ENCODE measurements at regions not wholly inside any gene's neighbourhood (a gene's known extent, or its start where the extent isn't known, plus 50 kb on each side); places are given as distances from the start of the nearest gene placed in this dataset.
"Not testable (repeated sequence)": the region's sequence is repeated elsewhere in the genome, so short reads cannot be mapped to it uniquely, and the experiment has no call there.

GRCh38 chr2:113551637-113552318 lies 53.3 kb downstream of the FOXD4L1 start:
- H3K27ac ChIP-seq (ENCODE audit: low read length); H3K4me1 Mint-ChIP-seq; H3K27me3 ChIP-seq (replicated peaks in 1 of 2; ENCODE audit: control insufficient read depth in 2 of 2, extremely low read depth in 1 of 2, insufficient read depth in 2 of 2, low read length in 1 of 2); H3K9me3 ChIP-seq; H3K4me3 ChIP-seq (ENCODE audit: control insufficient read depth in 1 of 2, extremely low read depth in 1 of 2, low read length in 1 of 2); H3K27me3 Mint-ChIP-seq; POLR2A ChIA-PET; H3K4me1 ChIP-seq (ENCODE audit: control insufficient read depth in 1 of 2, extremely low read depth in 1 of 2, insufficient read depth in 2 of 2, low read length in 2 of 2); H3K36me3 Mint-ChIP-seq; H3K9me3 Mint-ChIP-seq; H3K36me3 ChIP-seq (ENCODE audit: control insufficient read depth in 2 of 2, extremely low read depth in 1 of 2, insufficient read depth in 1 of 2, low read length in 1 of 2): not testable (repeated sequence)
- CTCF ChIA-PET: interaction anchor here in 1 of 2 donors (0.7 kb wide), 1 partner anchor 52 kb away, joined by 3 read pairs; no protein-coding TSS in a partner anchor
- no CpG with 5 or more reads among the region's 11 CpGs for WGBS (ENCODE audit: insufficient coverage)
- Mint-ChIP-seq H3K27ac (peak overlapping the region; percentile 88), H3K4me3 (peak overlapping the region; percentile 43 to 70 (median 56))
- peak; percentile 89 to 93 (median 90) for ATAC-seq (replicated peaks in 1 of 4)
- DNase-seq: peak; percentile 36 to 88 (median 67)

GRCh38 chr2:113559820-113560219 lies 61.4 kb downstream of the FOXD4L1 start:
- H3K36me3 ChIP-seq (ENCODE audit: control insufficient read depth in 2 of 2, extremely low read depth in 1 of 2, insufficient read depth in 1 of 2, low read length in 1 of 2); H3K9me3 ChIP-seq; H3K4me1 ChIP-seq (ENCODE audit: control insufficient read depth in 1 of 2, extremely low read depth in 1 of 2, insufficient read depth in 2 of 2, low read length in 2 of 2); H3K36me3 Mint-ChIP-seq; H3K27ac Mint-ChIP-seq; POLR2A ChIA-PET; H3K4me1 Mint-ChIP-seq; H3K4me3 ChIP-seq (ENCODE audit: control insufficient read depth in 1 of 2, extremely low read depth in 1 of 2, low read length in 1 of 2); ATAC-seq (replicated peaks in 1 of 4); H3K4me3 Mint-ChIP-seq; H3K27me3 ChIP-seq (replicated peaks in 1 of 2; ENCODE audit: control insufficient read depth in 2 of 2, extremely low read depth in 1 of 2, insufficient read depth in 2 of 2, low read length in 1 of 2); DNase-seq; CTCF ChIA-PET; H3K27me3 Mint-ChIP-seq; H3K9me3 Mint-ChIP-seq; H3K27ac ChIP-seq (ENCODE audit: low read length): not testable (repeated sequence)
- WGBS (ENCODE audit: insufficient coverage): no CpG with 5 or more reads among the region's 2 CpGs

GRCh38 chr2:113562662-113563061 lies 64.2 kb downstream of the FOXD4L1 start:
- H3K27ac ChIP-seq (ENCODE audit: low read length); H3K36me3 Mint-ChIP-seq; H3K27me3 Mint-ChIP-seq; H3K27me3 ChIP-seq (replicated peaks in 1 of 2; ENCODE audit: control insufficient read depth in 2 of 2, extremely low read depth in 1 of 2, insufficient read depth in 2 of 2, low read length in 1 of 2); H3K4me3 Mint-ChIP-seq; H3K36me3 ChIP-seq (ENCODE audit: control insufficient read depth in 2 of 2, extremely low read depth in 1 of 2, insufficient read depth in 1 of 2, low read length in 1 of 2); H3K4me3 ChIP-seq (ENCODE audit: control insufficient read depth in 1 of 2, extremely low read depth in 1 of 2, low read length in 1 of 2); POLR2A ChIA-PET; H3K4me1 Mint-ChIP-seq; H3K9me3 Mint-ChIP-seq; H3K9me3 ChIP-seq; DNase-seq; H3K4me1 ChIP-seq (ENCODE audit: control insufficient read depth in 1 of 2, extremely low read depth in 1 of 2, insufficient read depth in 2 of 2, low read length in 2 of 2); ATAC-seq (replicated peaks in 1 of 4); H3K27ac Mint-ChIP-seq; CTCF ChIA-PET: not testable (repeated sequence)
- WGBS (ENCODE audit: insufficient coverage): no CpG with 5 or more reads among the region's 2 CpGs

GRCh38 chr2:113566674-113567480 lies 60.2 kb upstream of the RABL2A start:
- no CpG with 5 or more reads among the region's 12 CpGs for WGBS (ENCODE audit: insufficient coverage)
- H3K27me3 ChIP-seq (replicated peaks in 1 of 2; ENCODE audit: control insufficient read depth in 2 of 2, extremely low read depth in 1 of 2, insufficient read depth in 2 of 2, low read length in 1 of 2); H3K27ac Mint-ChIP-seq; H3K4me1 ChIP-seq (ENCODE audit: control insufficient read depth in 1 of 2, extremely low read depth in 1 of 2, insufficient read depth in 2 of 2, low read length in 2 of 2); ATAC-seq (replicated peaks in 1 of 4); H3K27ac ChIP-seq (ENCODE audit: low read length); CTCF ChIA-PET; H3K9me3 Mint-ChIP-seq; H3K27me3 Mint-ChIP-seq; H3K36me3 Mint-ChIP-seq; POLR2A ChIA-PET; H3K4me1 Mint-ChIP-seq; H3K9me3 ChIP-seq; H3K36me3 ChIP-seq (ENCODE audit: control insufficient read depth in 2 of 2, extremely low read depth in 1 of 2, insufficient read depth in 1 of 2, low read length in 1 of 2); H3K4me3 Mint-ChIP-seq; H3K4me3 ChIP-seq (ENCODE audit: control insufficient read depth in 1 of 2, extremely low read depth in 1 of 2, low read length in 1 of 2); DNase-seq: not testable (repeated sequence)

- H3K4me3 ChIP-seq (ENCODE audit: control insufficient read depth in 1 of 2, extremely low read depth in 1 of 2, low read length in 1 of 2); H3K27ac ChIP-seq (ENCODE audit: low read length); H3K4me1 Mint-ChIP-seq; H3K36me3 Mint-ChIP-seq; H3K9me3 ChIP-seq; H3K4me1 ChIP-seq (ENCODE audit: control insufficient read depth in 1 of 2, extremely low read depth in 1 of 2, insufficient read depth in 2 of 2, low read length in 2 of 2); H3K4me3 Mint-ChIP-seq; H3K9me3 Mint-ChIP-seq; POLR2A ChIA-PET; H3K27me3 ChIP-seq (replicated peaks in 1 of 2; ENCODE audit: control insufficient read depth in 2 of 2, extremely low read depth in 1 of 2, insufficient read depth in 2 of 2, low read length in 1 of 2); H3K36me3 ChIP-seq (ENCODE audit: control insufficient read depth in 2 of 2, extremely low read depth in 1 of 2, insufficient read depth in 1 of 2, low read length in 1 of 2); CTCF ChIA-PET; DNase-seq; H3K27me3 Mint-ChIP-seq; ATAC-seq (replicated peaks in 1 of 4); H3K27ac Mint-ChIP-seq: not testable (repeated sequence)
- 43% methylated on average over 1 of the region's 3 CpGs for WGBS (ENCODE audit: insufficient coverage)
Observed at GRCh38 chr2:113567481-113567849, 59.6 kb upstream of the RABL2A start.

- CTCF ChIA-PET, H3K9me3 Mint-ChIP-seq: not testable (repeated sequence)
- ATAC-seq (replicated peaks in 1 of 4): peak in 1 of 4 experiments; percentile 45
Observed at GRCh38 chr2:113568231-113568630, 58.8 kb upstream of the RABL2A start.

More at GRCh38 chr2:113568231-113568630, 58.8 kb upstream of the RABL2A start:
- H3K27me3 ChIP-seq (replicated peaks in 1 of 2; ENCODE audit: control insufficient read depth in 2 of 2, extremely low read depth in 1 of 2, insufficient read depth in 2 of 2, low read length in 1 of 2); H3K4me1 Mint-ChIP-seq; H3K4me3 ChIP-seq (ENCODE audit: control insufficient read depth in 1 of 2, extremely low read depth in 1 of 2, low read length in 1 of 2); POLR2A ChIA-PET; H3K36me3 Mint-ChIP-seq; H3K27ac Mint-ChIP-seq; H3K9me3 ChIP-seq; H3K27me3 Mint-ChIP-seq; H3K4me3 Mint-ChIP-seq; DNase-seq; H3K27ac ChIP-seq (ENCODE audit: low read length); H3K36me3 ChIP-seq (ENCODE audit: control insufficient read depth in 2 of 2, extremely low read depth in 1 of 2, insufficient read depth in 1 of 2, low read length in 1 of 2); H3K4me1 ChIP-seq (ENCODE audit: control insufficient read depth in 1 of 2, extremely low read depth in 1 of 2, insufficient read depth in 2 of 2, low read length in 2 of 2): not testable (repeated sequence)
- 81% methylated on average over 5 of the region's 14 CpGs for WGBS (ENCODE audit: insufficient coverage)

Data from T-cell (primary cell).